Parathyroid adenoma (tissue), 2 donors: ENCODE measurements at regions not wholly inside any gene's neighbourhood (a gene's known extent, or its start where the extent isn't known, plus 50 kb on each side); places are given as distances from the start of the nearest gene placed in this dataset.

Source experiments
- H2AFZ ChIP-seq: fragments of 300-600 bp; sonication (generic); one replicate; pipeline ENCODE4 v1.7.0; 2017; ENCODE audit warnings: antibody characterized with exemption, mild to moderate bottlenecking
- H3K27ac ChIP-seq: fragments of 300-600 bp; sonication (generic); one replicate; pipeline ENCODE4 v1.7.0; 2017
- H3K27me3 ChIP-seq: fragments of 300-600 bp; sonication (generic); one replicate; pipeline ENCODE4 v1.7.0; 2017; ENCODE audit warnings: low read length; ENCODE audit not compliant: control insufficient read depth, insufficient read depth
- H3K36me3 ChIP-seq: fragments of 300-600 bp; sonication (generic); one replicate; pipeline ENCODE4 v1.7.0; 2017; ENCODE audit warnings: low read length; ENCODE audit not compliant: control insufficient read depth, insufficient read depth
- H3K4me1 ChIP-seq: fragments of 300-600 bp; sonication (generic); one replicate; pipeline ENCODE4 v1.7.0; 2017; ENCODE audit warnings: control low read depth
- H3K4me2 ChIP-seq: fragments of 300-600 bp; sonication (generic); one replicate; pipeline ENCODE4 v1.7.0; 2017; ENCODE audit warnings: low read length
- H3K4me3 ChIP-seq: fragments of 300-600 bp; sonication (generic); one replicate; pipeline ENCODE4 v1.7.0; 2017; ENCODE audit warnings: low read depth, low read length
- H3K79me2 ChIP-seq: fragments of 300-600 bp; sonication (generic); one replicate; pipeline ENCODE4 v1.7.0; 2017; ENCODE audit warnings: control low read depth
- H3K9ac ChIP-seq: fragments of 300-600 bp; sonication (generic); one replicate; pipeline ENCODE4 v1.7.0; 2017; ENCODE audit warnings: mild to moderate bottlenecking
- H3K9me3 ChIP-seq: fragments of 300-600 bp; sonication (generic); one replicate; pipeline ENCODE4 v1.7.0; 2017; ENCODE audit warnings: low read length; ENCODE audit not compliant: control insufficient read depth
- CTCF ChIP-seq: fragments of 300-600 bp; sonication (generic); IDR thresholded peaks from one replicate; pipeline ENCODE4 v1.7.0; 2017; ENCODE audit warnings: antibody characterized with exemption, mild to moderate bottlenecking
- donor health status: primary hyperparathyroidism.

DNA sequence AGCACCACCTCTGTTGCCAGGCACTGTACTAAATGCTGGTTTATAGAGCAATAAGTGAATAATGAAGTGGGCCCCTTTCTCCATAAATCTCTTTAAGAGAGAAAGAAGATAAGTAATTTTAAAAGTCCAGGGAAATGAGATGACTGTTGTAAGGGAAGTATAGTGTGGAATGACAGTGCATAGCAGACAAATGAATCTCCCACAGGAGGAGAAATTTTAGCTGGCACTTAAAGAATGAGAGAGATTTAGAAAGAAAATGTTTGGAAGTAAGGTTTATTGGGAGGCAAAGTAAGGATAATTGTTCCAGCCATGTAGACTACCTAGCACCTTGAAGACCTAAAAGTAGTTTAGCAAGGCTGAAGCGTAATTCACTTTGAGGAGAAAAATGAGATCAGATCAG is 1081.1 kb upstream of the PABPC4L start:
- no peak overlapping the region for H3K4me3 ChIP-seq
- H3K27me3 ChIP-seq = no peaks in the 10 kb centered on the region
- H3K36me3 ChIP-seq = no peaks in the 10 kb centered on the region
- no peak overlapping the region for H2AFZ ChIP-seq
- H3K9ac ChIP-seq = no peak overlapping the region
- TF ChIP-seq CTCF = no peak
- H3K79me2 ChIP-seq = no peaks in the 10 kb centered on the region
- H3K4me1 ChIP-seq = no peaks in the 10 kb centered on the region
- no peak overlapping the region for H3K4me2 ChIP-seq
- H3K9me3 ChIP-seq = no peaks in the 10 kb centered on the region
- no peak overlapping the region for H3K27ac ChIP-seq

GRCh38 chr4:135281230-135281629 is 1079.6 kb upstream of the PABPC4L start:
- Histone ChIP-seq H2AFZ (no peak overlapping the region), H3K9ac (no peak overlapping the region), H3K4me2 (no peak overlapping the region), H3K27ac (no peak overlapping the region), H3K4me3 (no peak overlapping the region), H3K27me3 (no peaks in the 10 kb centered on the region), H3K36me3 (no peaks in the 10 kb centered on the region), H3K9me3 (no peaks in the 10 kb centered on the region), H3K4me1 (no peaks in the 10 kb centered on the region), H3K79me2 (no peaks in the 10 kb centered on the region)
- no peak for TF ChIP-seq CTCF

GRCh38 chr4:135277980-135278315 is 1076.4 kb upstream of the PABPC4L start:
- Histone ChIP-seq H3K4me1 (no peaks in the 10 kb centered on the region), H2AFZ (no peak overlapping the region), H3K4me2 (no peak overlapping the region), H3K4me3 (no peak overlapping the region), H3K9ac (no peak overlapping the region), H3K9me3 (no peaks in the 10 kb centered on the region), H3K79me2 (no peaks in the 10 kb centered on the region), H3K36me3 (no peaks in the 10 kb centered on the region), H3K27ac (no peak overlapping the region), H3K27me3 (no peaks in the 10 kb centered on the region)
- TF ChIP-seq CTCF = no peak

DNA sequence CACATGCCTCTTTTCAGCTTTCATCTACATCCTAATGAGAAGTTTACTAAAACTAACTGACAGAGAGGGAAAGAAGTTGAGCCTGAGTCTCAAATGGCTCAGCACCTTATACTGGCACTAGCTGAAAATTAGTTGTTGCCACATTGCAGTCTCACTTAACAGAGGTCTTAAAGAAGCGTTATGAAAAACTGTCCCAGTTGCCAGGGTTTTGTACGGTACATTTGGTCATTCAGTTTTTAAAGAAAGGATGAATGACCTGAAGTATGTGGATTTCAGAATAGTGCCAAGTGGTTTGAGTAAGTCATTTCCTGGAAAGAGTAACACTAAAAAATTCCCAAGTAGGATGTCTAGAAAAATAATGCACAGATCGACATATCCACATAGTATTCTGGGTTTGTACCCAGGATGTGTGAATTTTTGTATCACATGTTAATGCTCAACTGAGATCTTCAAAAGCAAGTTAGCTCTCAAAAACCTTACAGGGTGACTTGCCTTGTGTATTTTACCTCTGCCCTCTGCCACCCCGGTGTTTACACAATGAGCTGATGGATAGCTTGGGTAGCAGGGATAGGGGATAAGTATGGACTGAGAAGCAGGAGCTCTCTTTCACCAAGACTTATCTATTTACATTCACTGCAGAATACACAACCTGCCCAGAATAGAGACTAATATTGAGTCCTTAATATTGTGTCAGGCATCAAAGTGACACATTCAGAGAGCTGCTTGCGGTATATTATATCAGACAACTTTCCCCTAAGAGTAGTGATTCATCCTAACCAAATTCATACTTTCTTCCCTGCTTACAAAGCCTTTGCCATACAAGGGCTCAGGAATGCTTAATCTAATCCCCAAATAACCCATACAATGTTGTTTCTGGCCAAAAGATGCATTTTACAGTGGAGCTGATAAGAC is 1075.7 kb upstream of the PABPC4L start:
- Histone ChIP-seq H3K9me3 (no peaks in the 10 kb centered on the region), H3K4me1 (no peaks in the 10 kb centered on the region), H3K4me2 (no peak overlapping the region), H3K79me2 (no peaks in the 10 kb centered on the region), H3K4me3 (no peak overlapping the region), H2AFZ (no peak overlapping the region), H3K27me3 (no peaks in the 10 kb centered on the region), H3K9ac (no peak overlapping the region), H3K36me3 (no peaks in the 10 kb centered on the region), H3K27ac (no peak overlapping the region)
- TF ChIP-seq CTCF = no peak

- TF ChIP-seq CTCF = no peak
Observed at GRCh38 chr4:135274416-135274815, 1072.8 kb upstream of the PABPC4L start.

More at GRCh38 chr4:135274416-135274815, 1072.8 kb upstream of the PABPC4L start:
- no peak overlapping the region for H3K9ac ChIP-seq
- H3K27ac ChIP-seq = no peak overlapping the region
- H3K9me3 ChIP-seq = no peaks in the 10 kb centered on the region
- H3K36me3 ChIP-seq = no peaks in the 10 kb centered on the region
- no peaks in the 10 kb centered on the region for H3K27me3 ChIP-seq
- H3K4me1 ChIP-seq = no peaks in the 10 kb centered on the region
- H3K79me2 ChIP-seq = no peaks in the 10 kb centered on the region
- H3K4me2 ChIP-seq = no peak overlapping the region
- H2AFZ ChIP-seq = no peak overlapping the region
- no peak overlapping the region for H3K4me3 ChIP-seq
